Hepatocyte (in vitro differentiated cells): ENCODE measurements at regions not wholly inside any gene's neighbourhood (a gene's known extent, or its start where the extent isn't known, plus 50 kb on each side); places are given as distances from the start of the nearest gene placed in this dataset.

Source experiments
- DNase-seq: peaks from one replicate; pipeline ENCODE4 v3.0.0-alpha.2; 2016; ENCODE audit warnings: low spot score
- H2AFZ ChIP-seq: fragments of 200-600 bp; sonication (generic); 2 replicates; pipeline ENCODE4 v1.6.0; 2016; ENCODE audit warnings: antibody characterized with exemption, mild to moderate bottlenecking
- H3K27ac ChIP-seq: fragments of 200-600 bp; sonication (generic); 2 replicates; pipeline ENCODE4 v1.5.1; 2016; ENCODE audit warnings: mild to moderate bottlenecking
- H3K27me3 ChIP-seq: fragments of 200-600 bp; sonication (generic); 2 replicates; pipeline ENCODE4 v1.6.1; 2016
- H3K36me3 ChIP-seq: fragments of 200-600 bp; sonication (generic); replicated peaks from 2 replicates; pipeline ENCODE4 v1.5.1; 2016; ENCODE audit warnings: low read depth; ENCODE audit not compliant: insufficient read depth
- H3K4me1 ChIP-seq: fragments of 200-600 bp; sonication (generic); 2 replicates; pipeline ENCODE4 v1.5.1; 2016; ENCODE audit warnings: mild to moderate bottlenecking, moderate library complexity; ENCODE audit not compliant: insufficient read depth
- H3K4me2 ChIP-seq: fragments of 200-600 bp; sonication (generic); 2 replicates; pipeline ENCODE4 v1.6.0; 2016
- H3K4me3 ChIP-seq: fragments of 200-600 bp; sonication (generic); 2 replicates; pipeline ENCODE4 v1.5.1; 2016; ENCODE audit warnings: mild to moderate bottlenecking
- H3K79me2 ChIP-seq: fragments of 200-600 bp; sonication (generic); 2 replicates; pipeline ENCODE4 v1.6.0; 2017; ENCODE audit warnings: mild to moderate bottlenecking
- H3K9me2 ChIP-seq: fragments of 200-600 bp; sonication (generic); replicated peaks from 2 replicates; pipeline ENCODE4 v1.6.0; 2017; ENCODE audit warnings: mild to moderate bottlenecking; ENCODE audit not compliant: insufficient read depth
- H3K9me3 ChIP-seq: fragments of 200-600 bp; sonication (generic); 2 replicates; pipeline ENCODE4 v1.5.1; 2016; ENCODE audit warnings: low read depth, mild to moderate bottlenecking
- H4K20me1 ChIP-seq: fragments of 200-600 bp; sonication (generic); 2 replicates; pipeline ENCODE4 v1.6.0; 2016; ENCODE audit warnings: mild to moderate bottlenecking; ENCODE audit not compliant: insufficient read depth, poor library complexity, severe bottlenecking
- EZH2 ChIP-seq: fragments of 200-600 bp; sonication (generic); IDR thresholded peaks from 2 replicates; pipeline ENCODE4 v1.6.1; 2016; ENCODE audit warnings: antibody characterized with exemption, mild to moderate bottlenecking, borderline replicate concordance
- EZH2phosphoT487 ChIP-seq: fragments of 200-600 bp; sonication (generic); IDR thresholded peaks from one replicate; pipeline ENCODE4 v1.6.1; 2018; ENCODE audit warnings: antibody characterized with exemption, mild to moderate bottlenecking, low read depth, moderate library complexity; ENCODE audit not compliant: unreplicated experiment, severe bottlenecking
- WGBS: methylation state at CpG from one replicate; pipeline ENCODE4 v1.1.6; 2016; ENCODE audit warnings: low lambda C conversion rate; ENCODE audit errors: missing lambda C conversion rate; 5-methylcytosine and 5-hydroxymethylcytosine counted together
- TF ChIP-seq, protein P1 (sequence below): fragments of 200-600 bp; sonication (generic); IDR thresholded peaks from 2 replicates; pipeline ENCODE4 v1.5.1; 2016; ENCODE audit warnings: antibody characterized with exemption, mild to moderate bottlenecking; ENCODE audit not compliant: poor library complexity

DNA sequence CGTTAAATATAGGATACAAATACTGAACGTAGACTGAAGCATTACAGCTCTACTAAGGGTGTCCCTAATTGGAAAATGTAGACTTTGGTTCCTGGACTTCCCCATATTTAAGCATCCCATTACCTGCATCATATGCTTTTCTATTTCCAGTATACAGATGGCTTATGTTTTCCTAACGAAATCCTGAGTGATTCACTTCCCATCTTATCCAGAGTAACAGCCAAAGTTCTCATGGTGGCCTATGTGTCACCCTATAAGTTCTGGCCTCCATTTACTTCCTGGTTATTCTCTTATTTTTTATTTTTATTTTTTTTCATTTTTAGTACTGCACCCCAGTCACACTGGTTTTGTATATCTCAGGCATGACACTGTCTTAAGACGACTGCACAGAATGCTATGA is 552.3 kb downstream of the PRDM9 start:
- no peak overlapping the region for H3K27ac ChIP-seq
- TF ChIP-seq, protein P1, sequence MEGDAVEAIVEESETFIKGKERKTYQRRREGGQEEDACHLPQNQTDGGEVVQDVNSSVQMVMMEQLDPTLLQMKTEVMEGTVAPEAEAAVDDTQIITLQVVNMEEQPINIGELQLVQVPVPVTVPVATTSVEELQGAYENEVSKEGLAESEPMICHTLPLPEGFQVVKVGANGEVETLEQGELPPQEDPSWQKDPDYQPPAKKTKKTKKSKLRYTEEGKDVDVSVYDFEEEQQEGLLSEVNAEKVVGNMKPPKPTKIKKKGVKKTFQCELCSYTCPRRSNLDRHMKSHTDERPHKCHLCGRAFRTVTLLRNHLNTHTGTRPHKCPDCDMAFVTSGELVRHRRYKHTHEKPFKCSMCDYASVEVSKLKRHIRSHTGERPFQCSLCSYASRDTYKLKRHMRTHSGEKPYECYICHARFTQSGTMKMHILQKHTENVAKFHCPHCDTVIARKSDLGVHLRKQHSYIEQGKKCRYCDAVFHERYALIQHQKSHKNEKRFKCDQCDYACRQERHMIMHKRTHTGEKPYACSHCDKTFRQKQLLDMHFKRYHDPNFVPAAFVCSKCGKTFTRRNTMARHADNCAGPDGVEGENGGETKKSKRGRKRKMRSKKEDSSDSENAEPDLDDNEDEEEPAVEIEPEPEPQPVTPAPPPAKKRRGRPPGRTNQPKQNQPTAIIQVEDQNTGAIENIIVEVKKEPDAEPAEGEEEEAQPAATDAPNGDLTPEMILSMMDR: no peak
- TF ChIP-seq EZH2 (no peak), EZH2phosphoT487 (no peak)
- H4K20me1 ChIP-seq: no peaks in the 10 kb centered on the region
- no peaks in the 10 kb centered on the region for H3K27me3 ChIP-seq
- H3K36me3 ChIP-seq: no peaks in the 10 kb centered on the region
- 86% methylated on average over 4 of the region's 4 CpGs for WGBS
- no peak overlapping the region for H2AFZ ChIP-seq
- no peaks in the 10 kb centered on the region for H3K79me2 ChIP-seq
- no peak for DNase-seq
- no peak overlapping the region for H3K4me2 ChIP-seq
- no peaks in the 10 kb centered on the region for H3K9me2 ChIP-seq
- no peak overlapping the region for H3K4me3 ChIP-seq
- H3K9me3 ChIP-seq: peaks cover 4% of the 10 kb centered on the region
- H3K4me1 ChIP-seq: no peaks in the 10 kb centered on the region

- DNase-seq: no peak
- Histone ChIP-seq H3K27ac (no peak overlapping the region), H3K4me3 (no peak overlapping the region), H4K20me1 (no peaks in the 10 kb centered on the region), H2AFZ (no peak overlapping the region), H3K9me3 (no peaks in the 10 kb centered on the region), H3K27me3 (no peaks in the 10 kb centered on the region), H3K4me2 (no peak overlapping the region), H3K4me1 (no peaks in the 10 kb centered on the region), H3K9me2 (no peaks in the 10 kb centered on the region), H3K36me3 (no peaks in the 10 kb centered on the region), H3K79me2 (no peaks in the 10 kb centered on the region)
- WGBS: 82% methylated on average over 4 of the region's 4 CpGs
- TF ChIP-seq, protein P1: no peak
- TF ChIP-seq EZH2: no peak
- TF ChIP-seq EZH2phosphoT487: no peak
These were observed 558.4 kb downstream of the PRDM9 start for GRCh38 chr5:24065779-24066178.

DNA sequence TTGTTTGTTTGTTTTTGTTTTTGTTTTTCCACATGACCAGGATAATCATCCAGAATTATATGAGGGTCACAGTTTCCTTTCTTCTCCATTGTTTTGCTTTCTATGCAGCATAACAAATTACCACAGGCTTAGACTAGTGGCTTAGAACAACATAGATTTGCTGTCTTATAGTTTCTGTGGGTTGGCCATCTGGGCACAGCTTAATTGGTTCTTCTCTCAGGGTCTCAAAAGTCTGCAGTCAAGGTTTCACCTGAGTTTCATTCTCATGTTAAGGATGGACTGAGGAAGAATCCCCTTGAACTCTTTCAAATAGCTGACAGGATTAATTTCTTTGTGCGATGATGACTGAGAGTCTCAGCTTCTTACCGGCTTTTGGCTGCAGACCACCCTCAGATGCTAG is 559.8 kb downstream of the PRDM9 start:
- Histone ChIP-seq H3K4me2 (no peak overlapping the region), H3K9me3 (no peaks in the 10 kb centered on the region), H3K36me3 (no peaks in the 10 kb centered on the region), H3K9me2 (no peaks in the 10 kb centered on the region), H4K20me1 (no peaks in the 10 kb centered on the region), H3K27me3 (no peaks in the 10 kb centered on the region), H3K4me3 (no peak overlapping the region), H3K4me1 (no peaks in the 10 kb centered on the region), H3K27ac (no peak overlapping the region), H2AFZ (no peak overlapping the region), H3K79me2 (no peaks in the 10 kb centered on the region)
- TF ChIP-seq EZH2 (no peak), EZH2phosphoT487 (no peak)
- TF ChIP-seq, protein P1: no peak
- 91% methylated on average over 2 of the region's 2 CpGs for WGBS
- DNase-seq: no peak

- H3K4me3 ChIP-seq: no peak overlapping the region
- TF ChIP-seq EZH2 (no peak), EZH2phosphoT487 (no peak)
- TF ChIP-seq, protein P1: no peak
These were observed 561.1 kb downstream of the PRDM9 start for GRCh38 chr5:24068524-24068923.

More at GRCh38 chr5:24068524-24068923, 561.1 kb downstream of the PRDM9 start:
- Histone ChIP-seq H3K79me2 (no peaks in the 10 kb centered on the region), H3K27me3 (no peaks in the 10 kb centered on the region), H4K20me1 (no peaks in the 10 kb centered on the region), H3K4me1 (no peaks in the 10 kb centered on the region), H3K4me2 (no peak overlapping the region), H3K27ac (no peak overlapping the region), H2AFZ (no peak overlapping the region), H3K9me3 (no peaks in the 10 kb centered on the region), H3K36me3 (no peaks in the 10 kb centered on the region), H3K9me2 (no peaks in the 10 kb centered on the region)
- 97% methylated on average over 3 of the region's 3 CpGs for WGBS
- no peak for DNase-seq
